ENCODE measurements at regions not wholly inside any gene's neighbourhood (a gene's known extent, or its start where the extent isn't known, plus 50 kb on each side); places are given as distances from the start of the nearest gene placed in this dataset.
A peak's percentile ranks its signal among the peaks of the same experiment; 100 is the strongest.

GRCh38 chr4:17060230-17060629 lies 161.8 kb upstream of the LDB2 start:
- Histone ChIP-seq H3K9me3 (no peaks in the 10 kb centered on the region), H3K27me3 (no peaks in the 10 kb centered on the region), H3K36me3 (no peaks in the 10 kb centered on the region), H3K27ac (peak overlapping the region; percentile 19 to 77), H3K4me1 (no peaks in the 10 kb centered on the region), H3K4me3 (no peak overlapping the region)
- intact Hi-C loops (cut with DNase I; ENCODE audit: low total_unique reads), result no loop called here
- DNase-seq (ENCODE audit: low spot score in 2 of 2), result no peak
- TF ChIP-seq POLR2AphosphoS5 (IDR thresholded peaks at IDR 0.05), result no peak
- TF ChIP-seq CTCF (IDR thresholded peaks at IDR 0.05), result no peak
- TF ChIP-seq POLR2A (IDR thresholded peaks at IDR 0.05), result no peak

- no peaks in the 10 kb centered on the region for H3K9me3 ChIP-seq
- DNase-seq (ENCODE audit: low spot score in 2 of 2), result no peak
- H3K36me3 ChIP-seq, result no peaks in the 10 kb centered on the region
- TF ChIP-seq CTCF (IDR thresholded peaks at IDR 0.05), result no peak
- TF ChIP-seq POLR2A (IDR thresholded peaks at IDR 0.05), result no peak
- TF ChIP-seq POLR2AphosphoS5 (IDR thresholded peaks at IDR 0.05), result no peak
- intact Hi-C loops (cut with DNase I; ENCODE audit: low total_unique reads), result no loop called here
- peak overlapping the region; percentile 58 to 78 for H3K27ac ChIP-seq
- peak overlapping the region in 2 of 3 donors; percentile 3 to 47 for H3K4me3 ChIP-seq
- H3K4me1 ChIP-seq, result no peaks in the 10 kb centered on the region
- no peaks in the 10 kb centered on the region for H3K27me3 ChIP-seq
Observed at GRCh38 chr4:17058916-17059741, 160.7 kb upstream of the LDB2 start.

GRCh38 chr4:17058536-17058915 lies 160.1 kb upstream of the LDB2 start:
- Histone ChIP-seq H3K9me3 (no peaks in the 10 kb centered on the region), H3K27ac (peak overlapping the region; percentile 58 to 78), H3K36me3 (no peaks in the 10 kb centered on the region), H3K27me3 (no peaks in the 10 kb centered on the region), H3K4me3 (peak overlapping the region in 2 of 3 donors; percentile 3 to 47), H3K4me1 (no peaks in the 10 kb centered on the region)
- DNase-seq (ENCODE audit: low spot score in 2 of 2), result no peak
- no peak for TF ChIP-seq POLR2A (IDR thresholded peaks at IDR 0.05)
- TF ChIP-seq POLR2AphosphoS5 (IDR thresholded peaks at IDR 0.05), result no peak
- TF ChIP-seq CTCF (IDR thresholded peaks at IDR 0.05), result no peak
- intact Hi-C loops (cut with DNase I; ENCODE audit: low total_unique reads), result no loop called here

GRCh38 chr4:17057035-17057434 lies 158.6 kb upstream of the LDB2 start:
- no peaks in the 10 kb centered on the region for H3K4me1 ChIP-seq
- no peaks in the 10 kb centered on the region for H3K36me3 ChIP-seq
- no peak overlapping the region for H3K27ac ChIP-seq
- no peak for TF ChIP-seq CTCF (IDR thresholded peaks at IDR 0.05)
- TF ChIP-seq POLR2AphosphoS5 (IDR thresholded peaks at IDR 0.05), result no peak
- TF ChIP-seq POLR2A (IDR thresholded peaks at IDR 0.05), result no peak
- DNase-seq (ENCODE audit: low spot score in 2 of 2), result no peak
- no peaks in the 10 kb centered on the region for H3K9me3 ChIP-seq
- H3K27me3 ChIP-seq, result no peaks in the 10 kb centered on the region
- no peak overlapping the region for H3K4me3 ChIP-seq
- intact Hi-C loops (cut with DNase I; ENCODE audit: low total_unique reads), result no loop called here

- H3K4me3 ChIP-seq, result no peak overlapping the region
- DNase-seq (ENCODE audit: low spot score in 2 of 2), result no peak
- H3K9me3 ChIP-seq, result no peaks in the 10 kb centered on the region
- no peaks in the 10 kb centered on the region for H3K27me3 ChIP-seq
- H3K4me1 ChIP-seq, result no peaks in the 10 kb centered on the region
- no peak overlapping the region for H3K27ac ChIP-seq
- no peaks in the 10 kb centered on the region for H3K36me3 ChIP-seq
- intact Hi-C loops (cut with DNase I; ENCODE audit: low total_unique reads), result no loop called here
- TF ChIP-seq CTCF (IDR thresholded peaks at IDR 0.05) (no peak), POLR2A (IDR thresholded peaks at IDR 0.05) (no peak), POLR2AphosphoS5 (IDR thresholded peaks at IDR 0.05) (no peak)
Observed at GRCh38 chr4:17055788-17056187, 157.3 kb upstream of the LDB2 start.

Data from breast epithelium (tissue), 4 donors.